Activated CD8-positive, alpha-beta T cell treated with anti-CD3 and anti-CD28 coated beads for 36 hours (primary cell): ENCODE measurements at regions not wholly inside any gene's neighbourhood (a gene's known extent, or its start where the extent isn't known, plus 50 kb on each side); places are given as distances from the start of the nearest gene placed in this dataset.

Experiments
- ATAC-seq: fragments of 200-7000 bp; cut with Tn5 transposase; one replicate; pipeline ENCODE4 v1.10.0; 2021; ENCODE audit warnings: mild to moderate bottlenecking, moderate library complexity
- CTCF ChIA-PET: fragments of 350-600 bp; sonication (Branson Sonifier 250); formaldehyde crosslinking; loops from one replicate; lab custom pipeline; 2021; ENCODE audit warnings: antibody characterized with exemption; lab: Charles Lee
- POLR2A ChIA-PET: fragments of 350-600 bp; sonication (Branson Sonifier 250); formaldehyde crosslinking; loops from one replicate; lab custom pipeline; 2021; ENCODE audit warnings: antibody characterized with exemption; lab: Charles Lee
- DNase-seq: peaks from one replicate; pipeline ENCODE4 v3.0.0-alpha.2; 2020
- H3K27ac Mint-ChIP-seq: one replicate; pipeline ENCODE4 v1.8.0; 2021; ENCODE audit warnings: mild to moderate bottlenecking, mixed read lengths
- H3K27me3 Mint-ChIP-seq: one replicate; pipeline ENCODE4 v1.8.0; 2021; ENCODE audit warnings: mixed read lengths
- H3K36me3 Mint-ChIP-seq: one replicate; pipeline ENCODE4 v1.8.0; 2021; ENCODE audit warnings: low read depth, mixed read lengths
- H3K4me1 Mint-ChIP-seq: one replicate; pipeline ENCODE4 v1.8.0; 2021; ENCODE audit warnings: low read depth, mixed read lengths
- H3K4me3 Mint-ChIP-seq: one replicate; pipeline ENCODE4 v1.8.0; 2021; ENCODE audit warnings: mild to moderate bottlenecking, moderate library complexity, mixed read lengths
- H3K9me3 Mint-ChIP-seq: one replicate; pipeline ENCODE4 v1.8.0; 2021; ENCODE audit warnings: mixed read lengths
- intact Hi-C: fragments of 100-400 bp; cut with micrococcal nuclease; formaldehyde crosslinking; loops from one replicate; pipeline ENCODE4 v1.10.0; 2022
- TF ChIP-seq, protein P1 (sequence below): fragments of 200-600 bp; IDR thresholded peaks from one replicate; pipeline ENCODE4 v1.8.0; 2022; ENCODE audit warnings: antibody characterized with exemption, mild to moderate bottlenecking

- TF ChIP-seq, protein P1, sequence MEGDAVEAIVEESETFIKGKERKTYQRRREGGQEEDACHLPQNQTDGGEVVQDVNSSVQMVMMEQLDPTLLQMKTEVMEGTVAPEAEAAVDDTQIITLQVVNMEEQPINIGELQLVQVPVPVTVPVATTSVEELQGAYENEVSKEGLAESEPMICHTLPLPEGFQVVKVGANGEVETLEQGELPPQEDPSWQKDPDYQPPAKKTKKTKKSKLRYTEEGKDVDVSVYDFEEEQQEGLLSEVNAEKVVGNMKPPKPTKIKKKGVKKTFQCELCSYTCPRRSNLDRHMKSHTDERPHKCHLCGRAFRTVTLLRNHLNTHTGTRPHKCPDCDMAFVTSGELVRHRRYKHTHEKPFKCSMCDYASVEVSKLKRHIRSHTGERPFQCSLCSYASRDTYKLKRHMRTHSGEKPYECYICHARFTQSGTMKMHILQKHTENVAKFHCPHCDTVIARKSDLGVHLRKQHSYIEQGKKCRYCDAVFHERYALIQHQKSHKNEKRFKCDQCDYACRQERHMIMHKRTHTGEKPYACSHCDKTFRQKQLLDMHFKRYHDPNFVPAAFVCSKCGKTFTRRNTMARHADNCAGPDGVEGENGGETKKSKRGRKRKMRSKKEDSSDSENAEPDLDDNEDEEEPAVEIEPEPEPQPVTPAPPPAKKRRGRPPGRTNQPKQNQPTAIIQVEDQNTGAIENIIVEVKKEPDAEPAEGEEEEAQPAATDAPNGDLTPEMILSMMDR: no peak
- POLR2A ChIA-PET: no interaction called here
Observed at GRCh38 chr10:61346796-61347413, 106.3 kb downstream of the TMEM26 start.

GRCh38 chr10:61343796-61344195 is 109.4 kb downstream of the TMEM26 start:
- ChIA-PET POLR2A (no interaction called here), CTCF (no interaction called here)
- no peaks in the 10 kb centered on the region for H3K9me3 Mint-ChIP-seq
- no peaks in the 10 kb centered on the region for H3K36me3 Mint-ChIP-seq
- H3K27ac Mint-ChIP-seq: no peak overlapping the region
- peaks cover 10% of the 10 kb centered on the region for H3K4me1 Mint-ChIP-seq
- H3K4me3 Mint-ChIP-seq: no peak overlapping the region
- DNase-seq (no peak), ATAC-seq (no peak)
- no peaks in the 10 kb centered on the region for H3K27me3 Mint-ChIP-seq
- TF ChIP-seq, protein P1: no peak
- intact Hi-C loops: no loop called here

More at GRCh38 chr10:61346796-61347413, 106.3 kb downstream of the TMEM26 start:
- Mint-ChIP-seq H3K27me3 (peaks cover 3% of the 10 kb centered on the region), H3K27ac (no peak overlapping the region), H3K4me1 (peaks cover 10% of the 10 kb centered on the region), H3K4me3 (no peak overlapping the region), H3K9me3 (no peaks in the 10 kb centered on the region), H3K36me3 (no peaks in the 10 kb centered on the region)
- DNase-seq (no peak), ATAC-seq (no peak)
- CTCF ChIA-PET: no interaction called here
- intact Hi-C loops: no loop called here

- Mint-ChIP-seq H3K27me3 (no peaks in the 10 kb centered on the region), H3K4me3 (no peak overlapping the region), H3K36me3 (no peaks in the 10 kb centered on the region), H3K27ac (no peak overlapping the region), H3K9me3 (no peaks in the 10 kb centered on the region), H3K4me1 (peaks cover 10% of the 10 kb centered on the region)
- ATAC-seq (peak; percentile 27), DNase-seq (no peak)
- CTCF ChIA-PET: no interaction called here
- TF ChIP-seq, protein P1: no peak
- intact Hi-C loops: no loop called here
- POLR2A ChIA-PET: no interaction called here
Observed at GRCh38 chr10:61342858-61343572, 110.2 kb downstream of the TMEM26 start.

DNA sequence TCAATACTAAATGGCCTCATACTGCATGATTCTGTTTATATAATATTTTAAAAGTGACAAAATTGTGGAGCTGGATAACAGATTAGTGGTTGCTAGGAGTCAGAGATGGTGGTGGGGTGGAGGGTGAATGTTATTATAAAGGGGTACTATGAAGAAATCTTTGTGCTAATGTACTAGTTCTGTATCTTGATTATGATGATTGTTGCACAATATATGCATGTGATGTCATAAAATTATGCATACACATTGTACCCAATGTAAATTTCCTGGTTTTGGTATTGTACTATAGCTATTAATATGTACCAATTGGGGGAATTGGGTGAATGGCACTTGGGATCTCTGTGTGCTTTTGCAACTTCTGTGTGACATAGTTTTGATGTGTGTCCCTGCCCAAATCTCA is 112.2 kb downstream of the TMEM26 start:
- H3K4me3 Mint-ChIP-seq: no peak overlapping the region
- H3K9me3 Mint-ChIP-seq: no peaks in the 10 kb centered on the region
- H3K27me3 Mint-ChIP-seq: no peaks in the 10 kb centered on the region
- POLR2A ChIA-PET: no interaction called here
- CTCF ChIA-PET: no interaction called here
- TF ChIP-seq, protein P1: no peak
- no peak for ATAC-seq
- peaks cover 10% of the 10 kb centered on the region for H3K4me1 Mint-ChIP-seq
- intact Hi-C loops: no loop called here
- DNase-seq: no peak
- no peak overlapping the region for H3K27ac Mint-ChIP-seq
- H3K36me3 Mint-ChIP-seq: no peaks in the 10 kb centered on the region

DNA sequence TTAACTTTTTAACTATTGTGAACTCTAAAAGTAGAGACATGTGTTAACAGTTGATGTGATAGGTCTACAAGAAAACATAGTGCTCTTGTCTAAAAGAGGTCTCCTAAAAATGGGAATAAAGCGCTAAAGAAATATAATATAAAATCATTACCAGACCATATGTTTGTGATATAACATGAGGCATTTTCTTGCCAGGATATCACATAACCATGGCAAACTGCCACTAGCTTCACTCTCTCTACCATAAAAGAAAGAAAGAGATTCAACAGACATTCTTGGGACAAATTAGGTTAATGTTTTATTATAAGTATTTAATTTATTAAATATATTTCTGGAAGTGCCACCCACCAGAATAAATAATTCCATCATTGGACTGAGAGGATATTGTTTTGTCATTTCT is 115.0 kb downstream of the TMEM26 start:
- TF ChIP-seq, protein P1: no peak
- Mint-ChIP-seq H3K36me3 (no peaks in the 10 kb centered on the region), H3K4me1 (peaks cover 9% of the 10 kb centered on the region), H3K9me3 (no peaks in the 10 kb centered on the region), H3K4me3 (no peak overlapping the region), H3K27ac (no peak overlapping the region), H3K27me3 (no peaks in the 10 kb centered on the region)
- DNase-seq: no peak
- ChIA-PET POLR2A (no interaction called here), CTCF (no interaction called here)
- ATAC-seq: no peak
- intact Hi-C loops: no loop called here
